ENCODE measurements at regions not wholly inside any gene's neighbourhood (a gene's known extent, or its start where the extent isn't known, plus 50 kb on each side); places are given as distances from the start of the nearest gene placed in this dataset.

DNA sequence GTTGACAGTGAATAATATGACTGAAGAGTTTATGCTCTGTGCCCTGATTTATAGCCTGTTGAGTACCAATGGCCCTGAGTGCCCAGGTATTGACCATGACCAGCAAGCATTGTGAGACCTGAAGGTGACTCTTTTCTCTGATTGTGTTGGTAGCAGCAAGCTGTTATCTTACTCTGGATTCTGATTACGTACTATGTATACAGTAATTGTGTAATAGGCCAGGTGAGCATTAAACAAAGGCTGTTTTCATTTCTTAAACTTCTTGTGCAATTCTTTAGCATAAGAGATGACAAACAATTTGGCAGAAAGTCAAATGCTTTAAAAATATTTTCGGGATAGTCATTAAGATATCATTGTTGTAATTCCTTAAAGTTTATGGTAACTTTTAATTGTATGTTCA lies 111.7 kb upstream of the PTPRK start (continued):
- TF ChIP-seq FOXK2 (IDR thresholded peaks at IDR 0.05) = no peak
- TF ChIP-seq, protein P1, sequence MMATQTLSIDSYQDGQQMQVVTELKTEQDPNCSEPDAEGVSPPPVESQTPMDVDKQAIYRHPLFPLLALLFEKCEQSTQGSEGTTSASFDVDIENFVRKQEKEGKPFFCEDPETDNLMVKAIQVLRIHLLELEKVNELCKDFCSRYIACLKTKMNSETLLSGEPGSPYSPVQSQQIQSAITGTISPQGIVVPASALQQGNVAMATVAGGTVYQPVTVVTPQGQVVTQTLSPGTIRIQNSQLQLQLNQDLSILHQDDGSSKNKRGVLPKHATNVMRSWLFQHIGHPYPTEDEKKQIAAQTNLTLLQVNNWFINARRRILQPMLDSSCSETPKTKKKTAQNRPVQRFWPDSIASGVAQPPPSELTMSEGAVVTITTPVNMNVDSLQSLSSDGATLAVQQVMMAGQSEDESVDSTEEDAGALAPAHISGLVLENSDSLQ (IDR thresholded peaks at IDR 0.05) = no peak
- TF ChIP-seq YY1 (IDR thresholded peaks at IDR 0.05; ENCODE audit: low read depth, low read length) = no peak
- no peak for TF ChIP-seq ZNF24 (IDR thresholded peaks at IDR 0.05)

DNA sequence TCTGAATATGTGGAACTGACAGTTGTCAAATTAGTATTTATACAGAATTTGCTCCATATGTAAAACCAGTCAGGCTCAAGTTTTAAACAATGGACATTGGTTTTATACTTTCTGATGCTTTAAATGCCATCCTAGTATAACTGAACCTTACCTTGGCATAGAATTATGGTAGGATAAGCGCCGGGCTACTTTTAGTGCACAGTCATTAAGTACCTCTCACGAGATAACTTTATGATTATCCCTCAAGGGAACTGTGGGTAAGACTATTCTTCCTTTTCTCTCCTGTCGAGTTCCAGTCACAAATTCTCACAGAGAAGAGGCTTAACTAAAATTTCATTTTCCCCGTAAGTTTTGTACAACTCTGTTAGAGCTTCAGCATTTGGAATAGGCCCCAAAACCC lies 110.6 kb upstream of the PTPRK start:
- FAIRE-seq = no peak
- ATAC-seq = no peak
- no peak overlapping the region for H2AFZ ChIP-seq (ENCODE audit: control insufficient read depth, low read depth, low read length)
- H3K4me3 ChIP-seq = no peak overlapping the region
- no peaks in the 10 kb centered on the region for H3K79me2 ChIP-seq (ENCODE audit: control insufficient read depth, insufficient read depth, low read length)
- in situ Hi-C loops (cut with MboI) (no loop called here), intact Hi-C loops (cut with micrococcal nuclease; ENCODE audit: unreplicated experiment) (no loop called here)
- BruUV-seq (replicated peaks) = no TSS peak
- ChIA-PET POLR2A (no interaction called here), CTCF (no interaction called here), SMC1A (ENCODE audit: uncharacterized antibody, unreplicated experiment) (no interaction called here), RAD21 (ENCODE audit: unreplicated experiment) (no interaction called here)
- no peaks in the 10 kb centered on the region for H3K9me3 ChIP-seq (replicated peaks; ENCODE audit: control insufficient read depth, insufficient read depth, low read length)
- H3K27ac ChIP-seq (ENCODE audit: control insufficient read depth, insufficient read depth) = no peak overlapping the region
- H3K4me2 ChIP-seq (ENCODE audit: control insufficient read depth, insufficient read depth) = no peak overlapping the region
- H3K36me3 ChIP-seq (ENCODE audit: control insufficient read depth in 2 of 2, insufficient read depth in 2 of 2, low read length in 1 of 2) = no peaks in the 10 kb centered on the region
- H3K9ac ChIP-seq (ENCODE audit: control insufficient read depth, insufficient read depth, low read length) = no peak overlapping the region
- H4K20me1 ChIP-seq (ENCODE audit: control insufficient read depth, insufficient read depth) = no peaks in the 10 kb centered on the region
- 34% methylated on average over 5 of the region's 5 CpGs for WGBS (ENCODE audit: insufficient coverage, insufficient replicate concordance, low lambda C conversion rate, missing lambda C conversion rate)
- H3K27me3 ChIP-seq (replicated peaks in 1 of 2; ENCODE audit: control insufficient read depth in 2 of 2, insufficient read depth in 2 of 2, low read length in 1 of 2) = no peaks in the 10 kb centered on the region
- no peaks in the 10 kb centered on the region for H3K4me1 ChIP-seq (ENCODE audit: control insufficient read depth, insufficient read depth, low read length)
- no peak for DNase-seq (ENCODE audit: low read depth, low spot score)
- TF ChIP-seq EED (IDR thresholded peaks at IDR 0.05; ENCODE audit: low read depth) (no peak), POLR2A (IDR thresholded peaks at IDR 0.05; ENCODE audit: low read depth, low read length) (no peak), MYB (IDR thresholded peaks at IDR 0.05; ENCODE audit: borderline replicate concordance, low read depth, low read length) (no peak), KDM1A (IDR thresholded peaks at IDR 0.05; ENCODE audit: borderline replicate concordance) (no peak)
- TF ChIP-seq, protein P2, sequence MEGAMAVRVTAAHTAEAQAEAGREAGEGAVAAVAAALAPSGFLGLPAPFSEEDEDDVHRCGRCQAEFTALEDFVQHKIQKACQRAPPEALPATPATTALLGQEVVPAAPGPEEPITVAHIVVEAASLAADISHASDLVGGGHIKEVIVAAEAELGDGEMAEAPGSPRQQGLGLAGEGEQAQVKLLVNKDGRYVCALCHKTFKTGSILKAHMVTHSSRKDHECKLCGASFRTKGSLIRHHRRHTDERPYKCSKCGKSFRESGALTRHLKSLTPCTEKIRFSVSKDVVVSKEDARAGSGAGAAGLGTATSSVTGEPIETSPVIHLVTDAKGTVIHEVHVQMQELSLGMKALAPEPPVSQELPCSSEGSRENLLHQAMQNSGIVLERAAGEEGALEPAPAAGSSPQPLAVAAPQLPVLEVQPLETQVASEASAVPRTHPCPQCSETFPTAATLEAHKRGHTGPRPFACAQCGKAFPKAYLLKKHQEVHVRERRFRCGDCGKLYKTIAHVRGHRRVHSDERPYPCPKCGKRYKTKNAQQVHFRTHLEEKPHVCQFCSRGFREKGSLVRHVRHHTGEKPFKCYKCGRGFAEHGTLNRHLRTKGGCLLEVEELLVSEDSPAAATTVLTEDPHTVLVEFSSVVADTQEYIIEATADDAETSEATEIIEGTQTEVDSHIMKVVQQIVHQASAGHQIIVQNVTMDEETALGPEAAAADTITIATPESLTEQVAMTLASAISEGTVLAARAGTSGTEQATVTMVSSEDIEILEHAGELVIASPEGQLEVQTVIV (IDR thresholded peaks at IDR 0.05; ENCODE audit: borderline replicate concordance, partially characterized antibody) = no peak

Measured in GM12878 (cell line).